HEK293 (cell line): ENCODE measurements at regions not wholly inside any gene's neighbourhood (a gene's known extent, or its start where the extent isn't known, plus 50 kb on each side); places are given as distances from the start of the nearest gene placed in this dataset.

Experiments
- ZNF548 ChIP-seq: fragments of 450-650 bp; formaldehyde crosslinking; IDR thresholded peaks from 2 replicates; pipeline ENCODE4 v1.5.1; 2016; ENCODE audit warnings: missing biosample characterization, missing genetic modification characterization
- ZNF549 ChIP-seq: fragments of 450-650 bp; IDR thresholded peaks from 2 replicates; pipeline ENCODE4 v1.5.1; 2018; ENCODE audit warnings: missing biosample characterization, missing genetic modification characterization, mild to moderate bottlenecking, inconsistent platforms, moderate library complexity
- TF ChIP-seq, protein P1 (sequence below): fragments of 450-650 bp; formaldehyde crosslinking; IDR thresholded peaks from 2 replicates; pipeline ENCODE4 v1.5.1; 2016; ENCODE audit warnings: missing biosample characterization, missing genetic modification characterization

GRCh38 chr15:69763831-69764230 lies 311.2 kb downstream of the RPLP1 start:
- TF ChIP-seq, protein P1, sequence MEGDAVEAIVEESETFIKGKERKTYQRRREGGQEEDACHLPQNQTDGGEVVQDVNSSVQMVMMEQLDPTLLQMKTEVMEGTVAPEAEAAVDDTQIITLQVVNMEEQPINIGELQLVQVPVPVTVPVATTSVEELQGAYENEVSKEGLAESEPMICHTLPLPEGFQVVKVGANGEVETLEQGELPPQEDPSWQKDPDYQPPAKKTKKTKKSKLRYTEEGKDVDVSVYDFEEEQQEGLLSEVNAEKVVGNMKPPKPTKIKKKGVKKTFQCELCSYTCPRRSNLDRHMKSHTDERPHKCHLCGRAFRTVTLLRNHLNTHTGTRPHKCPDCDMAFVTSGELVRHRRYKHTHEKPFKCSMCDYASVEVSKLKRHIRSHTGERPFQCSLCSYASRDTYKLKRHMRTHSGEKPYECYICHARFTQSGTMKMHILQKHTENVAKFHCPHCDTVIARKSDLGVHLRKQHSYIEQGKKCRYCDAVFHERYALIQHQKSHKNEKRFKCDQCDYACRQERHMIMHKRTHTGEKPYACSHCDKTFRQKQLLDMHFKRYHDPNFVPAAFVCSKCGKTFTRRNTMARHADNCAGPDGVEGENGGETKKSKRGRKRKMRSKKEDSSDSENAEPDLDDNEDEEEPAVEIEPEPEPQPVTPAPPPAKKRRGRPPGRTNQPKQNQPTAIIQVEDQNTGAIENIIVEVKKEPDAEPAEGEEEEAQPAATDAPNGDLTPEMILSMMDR (tag by site-specific recombination), result no peak
- TF ChIP-seq ZNF549 (tag by site-specific recombination) (no peak), ZNF548 (tag by site-specific recombination) (no peak)
